ENCODE measurements at regions not wholly inside any gene's neighbourhood (a gene's known extent, or its start where the extent isn't known, plus 50 kb on each side); places are given as distances from the start of the nearest gene placed in this dataset.

- Histone ChIP-seq H3K27me3 (no peaks in the 10 kb centered on the region), H3K4me3 (no peak overlapping the region), H3K4me1 (no peaks in the 10 kb centered on the region), H3K36me3 (no peaks in the 10 kb centered on the region), H3K27ac (replicated peaks in 1 of 4) (no peak overlapping the region), H3K9me3 (no peaks in the 10 kb centered on the region)
- 89% methylated on average over 2 of the region's 2 CpGs for WGBS
- DNase-seq (ENCODE audit: extremely low spot score) = no peak
- intact Hi-C loops (cut with DNase I) = no loop called here
- TF ChIP-seq EP300 (IDR thresholded peaks at IDR 0.05) (no peak), CTCF (IDR thresholded peaks at IDR 0.05) (no peak), POLR2A (IDR thresholded peaks at IDR 0.05; ENCODE audit: low read depth) (no peak), POLR2AphosphoS5 (IDR thresholded peaks at IDR 0.05) (no peak)
These were observed 753.6 kb downstream of the TRIML1 start for GRCh38 chr4:188892837-188893236.

- intact Hi-C loops (cut with DNase I) = no loop called here
- no peak for DNase-seq (ENCODE audit: extremely low spot score)
- TF ChIP-seq POLR2A (IDR thresholded peaks at IDR 0.05; ENCODE audit: low read depth) (no peak), EP300 (IDR thresholded peaks at IDR 0.05) (no peak), CTCF (IDR thresholded peaks at IDR 0.05) (no peak), POLR2AphosphoS5 (IDR thresholded peaks at IDR 0.05) (no peak)
- no peaks in the 10 kb centered on the region for H3K4me1 ChIP-seq
- H3K27ac ChIP-seq (replicated peaks in 1 of 4) = no peak overlapping the region
- H3K4me3 ChIP-seq = no peak overlapping the region
- no peaks in the 10 kb centered on the region for H3K27me3 ChIP-seq
- no peaks in the 10 kb centered on the region for H3K9me3 ChIP-seq
- no peaks in the 10 kb centered on the region for H3K36me3 ChIP-seq
- 70% methylated on average over 2 of the region's 2 CpGs for WGBS
These were observed 764.7 kb downstream of the TRIML1 start for GRCh38 chr4:188903986-188904385.

- Histone ChIP-seq H3K27ac (replicated peaks in 1 of 4) (no peak overlapping the region), H3K9me3 (no peaks in the 10 kb centered on the region), H3K27me3 (no peaks in the 10 kb centered on the region), H3K4me1 (no peaks in the 10 kb centered on the region), H3K4me3 (no peak overlapping the region), H3K36me3 (no peaks in the 10 kb centered on the region)
- intact Hi-C loops (cut with DNase I) = no loop called here
- WGBS = 88% methylated on average over 7 of the region's 12 CpGs
- TF ChIP-seq EP300 (IDR thresholded peaks at IDR 0.05) = no peak
- TF ChIP-seq POLR2AphosphoS5 (IDR thresholded peaks at IDR 0.05) = no peak
- TF ChIP-seq CTCF (IDR thresholded peaks at IDR 0.05) = no peak
- TF ChIP-seq POLR2A (IDR thresholded peaks at IDR 0.05; ENCODE audit: low read depth) = no peak
- no peak for DNase-seq (ENCODE audit: extremely low spot score)
These were observed 765.4 kb downstream of the TRIML1 start for GRCh38 chr4:188904617-188905016.

GRCh38 chr4:188905248-188905647 is 766.0 kb downstream of the TRIML1 start:
- H3K27me3 ChIP-seq = no peaks in the 10 kb centered on the region
- intact Hi-C loops (cut with DNase I) = no loop called here
- DNase-seq (ENCODE audit: extremely low spot score) = no peak
- WGBS = 87% methylated on average over 17 of the region's 18 CpGs
- H3K4me3 ChIP-seq = no peak overlapping the region
- H3K27ac ChIP-seq (replicated peaks in 1 of 4) = no peak overlapping the region
- no peaks in the 10 kb centered on the region for H3K36me3 ChIP-seq
- no peaks in the 10 kb centered on the region for H3K4me1 ChIP-seq
- no peaks in the 10 kb centered on the region for H3K9me3 ChIP-seq
- TF ChIP-seq CTCF (IDR thresholded peaks at IDR 0.05) (no peak), POLR2AphosphoS5 (IDR thresholded peaks at IDR 0.05) (no peak), POLR2A (IDR thresholded peaks at IDR 0.05; ENCODE audit: low read depth) (no peak), EP300 (IDR thresholded peaks at IDR 0.05) (no peak)

GRCh38 chr4:188911199-188911598 is 772.0 kb downstream of the TRIML1 start:
- H3K36me3 ChIP-seq = no peaks in the 10 kb centered on the region
- H3K27me3 ChIP-seq = no peaks in the 10 kb centered on the region
- no peak overlapping the region for H3K27ac ChIP-seq (replicated peaks in 1 of 4)
- TF ChIP-seq POLR2AphosphoS5 (IDR thresholded peaks at IDR 0.05) (no peak), EP300 (IDR thresholded peaks at IDR 0.05) (no peak), POLR2A (IDR thresholded peaks at IDR 0.05; ENCODE audit: low read depth) (no peak), CTCF (IDR thresholded peaks at IDR 0.05) (no peak)
- 93% methylated on average over 3 of the region's 5 CpGs for WGBS
- intact Hi-C loops (cut with DNase I) = no loop called here
- H3K4me1 ChIP-seq = no peaks in the 10 kb centered on the region
- no peak overlapping the region for H3K4me3 ChIP-seq
- H3K9me3 ChIP-seq = no peaks in the 10 kb centered on the region
- no peak for DNase-seq (ENCODE audit: extremely low spot score)
